HEK293T (cell line): ENCODE measurements at regions not wholly inside any gene's neighbourhood (a gene's known extent, or its start where the extent isn't known, plus 50 kb on each side); places are given as distances from the start of the nearest gene placed in this dataset.

Experiments used
- CTCF ChIA-PET: fragments of 350-600 bp; formaldehyde crosslinking; extraction: SDS; loops from one replicate; lab custom pipeline; 2021; ENCODE audit warnings: antibody characterized with exemption, inconsistent platforms; lab: Yijun Ruan, JAX
- POLR2A ChIA-PET: fragments of 350-600 bp; formaldehyde crosslinking; extraction: SDS; loops from one replicate; lab custom pipeline; 2020; ENCODE audit warnings: antibody characterized with exemption, inconsistent platforms; lab: Yijun Ruan, JAX
- DNase-seq: peaks from one replicate; pipeline ENCODE4 v3.0.0; 2012; ENCODE audit warnings: mixed read lengths; ENCODE audit errors: extremely low spot score
- ARNT ChIP-seq: fragments of 450-650 bp; IDR thresholded peaks from 2 replicates; pipeline ENCODE4 v1.6.1; 2017; ENCODE audit warnings: mild to moderate bottlenecking
- BHLHE40 ChIP-seq: fragments of 450-650 bp; IDR thresholded peaks from 2 replicates; pipeline ENCODE4 v1.6.1; 2016; ENCODE audit warnings: mild to moderate bottlenecking, moderate library complexity, borderline replicate concordance
- CTBP1 ChIP-seq: fragments of 450-650 bp; IDR thresholded peaks from 2 replicates; pipeline ENCODE4 v1.6.1; 2016; ENCODE audit warnings: borderline replicate concordance
- ELF4 ChIP-seq: fragments of 450-650 bp; IDR thresholded peaks from 2 replicates; pipeline ENCODE4 v1.6.1; 2017; ENCODE audit warnings: antibody characterized with exemption
- FOXA1 ChIP-seq: fragments of 450-650 bp; IDR thresholded peaks from 2 replicates; pipeline ENCODE4 v1.6.1; 2016; ENCODE audit warnings: mild to moderate bottlenecking
- FOXK2 ChIP-seq: fragments of 450-650 bp; IDR thresholded peaks from 2 replicates; pipeline ENCODE4 v1.6.1; 2016; ENCODE audit warnings: mild to moderate bottlenecking
- FOXM1 ChIP-seq: fragments of 450-650 bp; IDR thresholded peaks from 2 replicates; pipeline ENCODE4 v1.6.1; 2017; ENCODE audit warnings: mild to moderate bottlenecking, borderline replicate concordance
- HDGF ChIP-seq: fragments of 450-650 bp; IDR thresholded peaks from 2 replicates; pipeline ENCODE4 v1.6.1; 2017; ENCODE audit warnings: antibody characterized with exemption, borderline replicate concordance
- L3MBTL2 ChIP-seq: fragments of 450-650 bp; conservative IDR thresholded peaks from 2 replicates; pipeline ENCODE4 v1.6.1; 2016; ENCODE audit warnings: mild to moderate bottlenecking
- LEF1 ChIP-seq: fragments of 450-650 bp; IDR thresholded peaks from 2 replicates; pipeline ENCODE4 v1.6.1; 2017; ENCODE audit warnings: mild to moderate bottlenecking, borderline replicate concordance
- NFRKB ChIP-seq: fragments of 450-650 bp; IDR thresholded peaks from 2 replicates; pipeline ENCODE4 v1.6.1; 2016; ENCODE audit warnings: mild to moderate bottlenecking, moderate library complexity
- SP1 ChIP-seq: fragments of 450-650 bp; IDR thresholded peaks from 2 replicates; pipeline ENCODE4 v1.6.1; 2017
- SUZ12 ChIP-seq: fragments of 450-650 bp; IDR thresholded peaks from 2 replicates; pipeline ENCODE4 v1.6.1; 2016; ENCODE audit warnings: mild to moderate bottlenecking
- TARDBP ChIP-seq: fragments of 450-650 bp; IDR thresholded peaks from 2 replicates; pipeline ENCODE4 v1.6.1; 2016
- ZNF384 ChIP-seq: fragments of 450-650 bp; IDR thresholded peaks from 2 replicates; pipeline ENCODE4 v1.6.1; 2016
- TF ChIP-seq, protein P1 (sequence below): fragments of 450-650 bp; IDR thresholded peaks from 2 replicates; pipeline ENCODE4 v1.6.1; 2016

DNA sequence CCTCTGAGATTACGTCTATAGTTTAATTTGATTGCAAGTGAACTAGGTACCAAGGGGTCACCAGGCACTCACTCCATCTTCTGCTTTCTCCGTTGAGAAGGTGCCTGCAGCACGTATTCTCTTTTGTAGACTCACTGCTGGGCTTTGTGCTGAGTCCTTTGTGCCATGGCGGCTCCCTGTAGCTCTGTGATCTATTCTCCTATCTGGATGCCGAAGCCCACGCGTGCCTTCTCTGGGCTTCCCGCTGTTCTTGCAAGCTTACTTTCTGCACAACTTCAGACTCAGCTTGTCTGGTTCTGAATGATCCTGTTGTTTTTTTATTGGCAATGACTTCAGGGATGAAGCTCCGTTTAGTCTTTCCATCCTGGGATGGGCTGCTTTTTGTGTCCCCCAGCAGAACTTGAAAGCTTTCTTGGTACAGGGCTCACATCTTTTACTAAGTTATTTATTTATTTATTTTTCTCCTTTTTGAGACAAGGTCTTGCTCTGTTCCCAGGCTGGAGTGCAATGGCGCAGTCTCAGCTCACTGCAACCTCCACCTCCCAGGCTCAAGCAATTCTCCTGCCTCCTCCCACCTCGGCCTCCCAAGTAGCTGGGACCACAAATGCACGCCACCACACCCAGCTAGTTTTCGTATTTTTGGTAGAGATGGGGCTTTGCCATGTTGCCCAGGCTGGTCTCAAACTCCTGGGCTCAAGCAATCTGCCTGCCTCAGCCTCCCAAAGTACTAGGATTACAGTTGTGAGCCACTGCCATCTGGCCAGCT, 100.9 kb upstream of the NKX1-1 start:
- no peak for DNase-seq
- POLR2A ChIA-PET: no interaction called here
- CTCF ChIA-PET: interaction anchor here (1.0 to 1.1 kb wide), 2 partner anchors 17 to 42 kb away, joined by 3 to 7 read pairs; no protein-coding TSS in a partner anchor
- no peak for TF ChIP-seq ZNF384
- TF ChIP-seq FOXA1: no peak
- TF ChIP-seq LEF1: no peak
- TF ChIP-seq L3MBTL2: no peak
- TF ChIP-seq FOXK2: no peak
- TF ChIP-seq ARNT: no peak
- no peak for TF ChIP-seq BHLHE40
- no peak for TF ChIP-seq ELF4
- TF ChIP-seq TARDBP: no peak
- no peak for TF ChIP-seq CTBP1
- TF ChIP-seq SUZ12: no peak
- TF ChIP-seq, protein P1, sequence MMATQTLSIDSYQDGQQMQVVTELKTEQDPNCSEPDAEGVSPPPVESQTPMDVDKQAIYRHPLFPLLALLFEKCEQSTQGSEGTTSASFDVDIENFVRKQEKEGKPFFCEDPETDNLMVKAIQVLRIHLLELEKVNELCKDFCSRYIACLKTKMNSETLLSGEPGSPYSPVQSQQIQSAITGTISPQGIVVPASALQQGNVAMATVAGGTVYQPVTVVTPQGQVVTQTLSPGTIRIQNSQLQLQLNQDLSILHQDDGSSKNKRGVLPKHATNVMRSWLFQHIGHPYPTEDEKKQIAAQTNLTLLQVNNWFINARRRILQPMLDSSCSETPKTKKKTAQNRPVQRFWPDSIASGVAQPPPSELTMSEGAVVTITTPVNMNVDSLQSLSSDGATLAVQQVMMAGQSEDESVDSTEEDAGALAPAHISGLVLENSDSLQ: no peak
- TF ChIP-seq FOXM1: no peak
- no peak for TF ChIP-seq HDGF
- TF ChIP-seq NFRKB: no peak
- TF ChIP-seq SP1: no peak

DNA sequence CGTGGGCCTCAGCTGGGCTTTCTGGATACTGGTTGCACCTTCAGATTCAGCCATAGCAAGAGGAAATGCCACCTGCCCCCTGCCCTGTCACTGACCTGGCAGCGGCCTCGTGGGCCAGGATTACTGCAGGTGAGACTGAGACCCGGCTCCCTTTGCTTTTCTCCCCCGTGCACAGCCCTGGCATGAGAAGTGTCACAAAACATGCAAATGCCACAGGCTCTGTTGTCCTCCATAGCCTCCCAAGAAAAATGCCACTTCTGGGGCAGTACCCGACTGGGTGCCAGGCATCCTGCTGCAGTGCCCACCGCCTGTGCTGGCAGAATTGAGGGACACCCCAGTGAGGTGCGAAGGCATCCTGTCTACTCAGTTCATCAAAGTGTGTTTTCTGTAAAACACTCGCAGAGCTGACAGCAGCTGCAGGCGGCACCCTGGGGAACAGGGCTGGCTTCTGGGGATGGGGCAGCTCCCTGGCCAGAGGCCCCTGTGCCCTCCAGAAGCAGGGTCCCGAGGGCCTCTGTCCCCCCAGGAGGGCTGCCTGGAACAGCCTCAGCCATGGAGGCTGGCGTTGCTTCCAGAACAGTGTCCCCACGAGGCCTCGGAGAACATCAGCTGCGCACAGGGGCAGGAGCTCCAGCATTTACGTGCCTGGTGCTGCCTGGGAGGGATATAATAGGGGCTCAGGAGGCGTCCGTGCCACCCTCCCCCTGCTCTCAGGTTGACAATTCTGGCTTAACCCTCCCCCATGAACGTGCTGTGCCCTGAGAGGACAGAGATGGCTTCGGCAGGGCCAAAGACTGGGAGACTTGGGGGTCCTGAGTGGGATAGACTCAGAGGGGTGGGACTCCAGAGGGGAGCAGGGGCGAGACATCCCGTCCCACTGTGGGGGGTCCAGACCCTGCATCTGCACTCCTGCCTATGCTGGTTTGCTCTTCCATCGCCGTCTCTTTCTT, 99.5 kb upstream of the NKX1-1 start:
- ChIA-PET CTCF (no interaction called here), POLR2A (no interaction called here)
- no peak for DNase-seq
- TF ChIP-seq BHLHE40: no peak
- no peak for TF ChIP-seq SUZ12
- no peak for TF ChIP-seq FOXK2
- no peak for TF ChIP-seq HDGF
- no peak for TF ChIP-seq ZNF384
- no peak for TF ChIP-seq L3MBTL2
- no peak for TF ChIP-seq TARDBP
- TF ChIP-seq, protein P1: no peak
- no peak for TF ChIP-seq FOXM1
- no peak for TF ChIP-seq ELF4
- no peak for TF ChIP-seq CTBP1
- no peak for TF ChIP-seq NFRKB
- no peak for TF ChIP-seq LEF1
- TF ChIP-seq SP1: no peak

DNA sequence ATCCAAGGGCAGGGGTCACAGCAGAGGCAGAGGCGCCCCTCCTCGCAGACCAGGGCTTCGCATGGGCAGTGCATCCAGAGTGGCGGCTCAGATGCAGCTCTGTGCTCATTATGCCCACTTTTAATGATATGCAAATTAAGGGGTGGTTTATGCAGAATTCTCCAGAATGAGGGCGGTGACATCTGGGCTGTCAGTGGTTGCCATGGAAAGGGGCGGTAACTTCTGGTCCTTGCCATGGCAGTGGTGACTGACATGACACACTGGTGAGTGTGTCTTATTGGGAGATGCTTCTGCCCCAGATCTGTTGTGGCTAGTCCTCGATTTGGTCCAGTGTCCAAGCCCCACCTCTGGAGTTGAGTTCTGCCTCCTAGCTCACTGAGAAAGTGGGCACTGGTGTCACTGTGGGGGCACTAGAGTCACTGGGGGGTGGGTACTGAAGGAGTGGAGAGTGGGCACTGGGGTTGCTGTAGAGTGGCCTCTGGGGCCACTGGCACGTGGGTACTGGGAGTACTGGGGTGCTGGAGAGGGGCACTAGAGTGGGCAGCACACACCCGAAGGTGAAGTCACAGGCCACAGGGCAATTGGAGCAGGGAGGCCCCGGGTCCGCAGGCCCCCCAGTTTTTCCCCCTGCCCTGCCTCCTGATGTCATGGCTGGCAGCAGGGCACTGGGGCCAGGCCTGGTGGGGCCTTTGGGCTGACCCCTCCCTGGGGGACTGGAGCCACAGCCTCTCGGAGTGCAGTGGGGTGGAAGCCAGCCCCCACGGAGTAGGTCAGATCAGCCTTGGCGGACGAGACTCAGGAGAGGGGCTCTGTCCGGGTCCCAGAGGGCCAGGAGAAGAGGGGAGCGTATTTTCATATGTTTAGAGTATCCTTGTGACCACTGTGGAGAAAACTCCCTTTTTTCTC, 98.6 kb upstream of the NKX1-1 start:
- TF ChIP-seq ZNF384: no peak
- TF ChIP-seq LEF1: no peak
- TF ChIP-seq NFRKB: no peak
- TF ChIP-seq, protein P1: no peak
- no peak for TF ChIP-seq HDGF
- TF ChIP-seq ELF4: no peak
- TF ChIP-seq FOXA1: no peak
- ChIA-PET CTCF (no interaction called here), POLR2A (no interaction called here)
- DNase-seq: no peak

DNA sequence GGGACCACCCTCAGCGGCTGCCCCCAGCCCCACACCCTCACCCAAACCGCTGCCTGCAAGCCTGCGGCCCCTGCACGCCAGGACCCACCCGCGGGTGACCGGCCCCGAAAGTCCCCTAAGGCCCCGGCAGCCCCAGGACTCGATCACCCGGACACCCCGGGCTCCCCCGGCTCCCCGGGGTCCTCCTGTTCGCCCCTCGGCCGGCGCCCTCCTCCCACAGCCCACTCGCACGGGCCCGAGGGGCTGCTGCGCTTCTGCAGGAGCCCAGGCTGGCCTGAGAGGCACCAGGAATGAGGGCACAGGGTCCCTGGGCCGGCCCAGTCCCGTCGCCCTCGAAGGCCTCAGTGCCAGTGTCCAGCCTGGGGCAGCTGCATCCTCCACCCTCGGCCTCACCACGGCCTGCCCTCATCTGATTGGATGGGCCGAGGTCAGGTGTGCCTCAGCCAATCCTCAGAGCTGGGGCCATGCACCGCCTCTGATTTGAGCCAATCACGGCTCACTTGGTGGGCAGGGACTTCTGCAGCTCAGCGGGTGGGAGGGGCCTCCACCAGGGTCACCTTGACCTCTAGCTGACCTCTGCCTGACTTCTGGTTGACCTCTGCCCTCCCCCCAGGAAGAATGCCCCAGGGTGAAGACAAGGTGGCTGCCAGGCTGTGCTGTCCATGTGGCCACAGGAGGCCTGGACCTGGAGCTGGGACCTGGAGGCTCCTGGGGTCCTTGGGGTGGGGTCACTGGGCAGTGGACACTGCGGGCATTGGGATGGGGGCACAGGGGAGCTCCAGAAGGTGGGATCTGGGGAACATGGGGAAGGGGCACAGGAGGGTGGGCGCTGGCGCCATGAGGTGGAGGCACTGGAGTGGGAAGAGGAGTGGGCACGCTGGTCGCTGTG, 97.6 kb upstream of the NKX1-1 start:
- DNase-seq: no peak
- CTCF ChIA-PET: no interaction called here
- TF ChIP-seq CTBP1 (no peak), HDGF (no peak), BHLHE40 (no peak)
- POLR2A ChIA-PET: no interaction called here

DNA sequence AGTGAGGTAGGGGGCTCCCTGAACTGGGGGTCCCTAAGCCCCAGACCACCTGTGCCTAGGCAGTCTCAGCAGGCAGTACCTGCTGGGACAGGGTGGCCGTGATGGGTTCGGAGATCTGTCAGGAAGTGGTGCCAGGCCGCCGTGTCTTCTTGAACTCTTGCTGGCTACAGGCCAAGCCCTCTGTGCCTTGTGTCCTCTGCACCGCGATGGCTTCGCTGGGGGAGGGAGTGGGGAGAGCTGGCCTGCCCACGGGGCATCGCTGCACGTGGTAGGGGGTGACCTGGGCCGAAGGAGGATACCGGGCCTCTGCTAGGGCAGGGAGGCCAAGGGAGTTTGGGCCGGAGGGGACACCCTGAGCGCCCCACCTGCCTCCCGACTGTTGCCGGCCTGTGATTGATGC, 96.7 kb upstream of the NKX1-1 start:
- TF ChIP-seq, protein P1: no peak
- TF ChIP-seq HDGF (no peak), ARNT (no peak), FOXM1 (no peak), CTBP1 (no peak), SP1 (no peak), ZNF384 (no peak), LEF1 (no peak), L3MBTL2 (no peak), SUZ12 (no peak), NFRKB (no peak)
- CTCF ChIA-PET: no interaction called here
- POLR2A ChIA-PET: no interaction called here
- no peak for DNase-seq
